Activated CD4-positive, alpha-beta T cell treated with anti-CD3 and anti-CD28 coated beads, Interleukin-2, Interleukin-6, amounts not matched to agents 100 ng/mL and 50 ng/mL, durations not matched to agents 16 hours and 8 hours (primary cell): ENCODE measurements at regions not wholly inside any gene's neighbourhood (a gene's known extent, or its start where the extent isn't known, plus 50 kb on each side); places are given as distances from the start of the nearest gene placed in this dataset.
A peak's percentile ranks its signal among the peaks of the same experiment; 100 is the strongest.
"Not testable (repeated sequence)": the region's sequence is repeated elsewhere in the genome, so short reads cannot be mapped to it uniquely, and the experiment has no call there.

Experiments
- DNase-seq: peaks from one replicate; pipeline ENCODE4 v3.0.0-alpha.2; 2020

GRCh38 chr1:244301595-244302130 is 150.0 kb downstream of the ADSS2 start:
- no peak for DNase-seq

- DNase-seq, result no peak
These were observed 148.7 kb downstream of the ADSS2 start for GRCh38 chr1:244302876-244303609.

GRCh38 chr1:244303610-244303969 is 148.1 kb downstream of the ADSS2 start:
- DNase-seq, result no peak

- no peak for DNase-seq
These were observed 147.6 kb downstream of the ADSS2 start for GRCh38 chr1:244304156-244304555.

GRCh38 chr1:244304656-244305055 is 147.1 kb downstream of the ADSS2 start:
- DNase-seq, result no peak

- DNase-seq, result no peak
These were observed 145.8 kb downstream of the ADSS2 start for GRCh38 chr1:244305776-244306341.

- DNase-seq, result no peak
These were observed 145.2 kb downstream of the ADSS2 start for GRCh38 chr1:244306544-244306943.

GRCh38 chr1:244309191-244309590 is 142.5 kb downstream of the ADSS2 start:
- DNase-seq, result not testable (repeated sequence)

GRCh38 chr1:244311784-244312532 is 139.8 kb downstream of the ADSS2 start:
- no peak for DNase-seq

GRCh38 chr1:244313346-244313745 is 138.4 kb downstream of the ADSS2 start:
- no peak for DNase-seq

- no peak for DNase-seq
These were observed 136.7 kb downstream of the ADSS2 start for GRCh38 chr1:244314921-244315559.

- no peak for DNase-seq
These were observed 135.7 kb downstream of the ADSS2 start for GRCh38 chr1:244315996-244316395.

GRCh38 chr1:244316407-244316806 is 135.3 kb downstream of the ADSS2 start:
- no peak for DNase-seq

GRCh38 chr1:244316986-244317655 is 134.6 kb downstream of the ADSS2 start:
- DNase-seq, result no peak

- DNase-seq, result no peak
These were observed 133.6 kb downstream of the ADSS2 start for GRCh38 chr1:244318078-244318477.

- DNase-seq, result peak; percentile 42
These were observed 133.2 kb downstream of the ADSS2 start for GRCh38 chr1:244318512-244318911.

- peak; percentile 89 for DNase-seq
These were observed 132.2 kb downstream of the ADSS2 start for GRCh38 chr1:244319283-244320132.

GRCh38 chr1:244322181-244322580 is 129.5 kb downstream of the ADSS2 start:
- no peak for DNase-seq

GRCh38 chr1:244322791-244323521 is 128.8 kb downstream of the ADSS2 start:
- peak; percentile 85 for DNase-seq

- DNase-seq, result no peak
These were observed 127.4 kb downstream of the ADSS2 start for GRCh38 chr1:244324176-244324883.
